DMS153 treated with DMSO at 0.1 percent for 48 hours (cell line): ENCODE measurements at regions not wholly inside any gene's neighbourhood (a gene's known extent, or its start where the extent isn't known, plus 50 kb on each side); places are given as distances from the start of the nearest gene placed in this dataset.

Experiments
- DNase-seq: peaks from one replicate; lab custom pipeline; 2025; ENCODE audit not compliant: unreplicated experiment; lab: John Stamatoyannopoulos, UW

- no peak for DNase-seq
These were observed 142.2 kb upstream of the HABP2 start for GRCh38 chr10:113410618-113411017.

DNA sequence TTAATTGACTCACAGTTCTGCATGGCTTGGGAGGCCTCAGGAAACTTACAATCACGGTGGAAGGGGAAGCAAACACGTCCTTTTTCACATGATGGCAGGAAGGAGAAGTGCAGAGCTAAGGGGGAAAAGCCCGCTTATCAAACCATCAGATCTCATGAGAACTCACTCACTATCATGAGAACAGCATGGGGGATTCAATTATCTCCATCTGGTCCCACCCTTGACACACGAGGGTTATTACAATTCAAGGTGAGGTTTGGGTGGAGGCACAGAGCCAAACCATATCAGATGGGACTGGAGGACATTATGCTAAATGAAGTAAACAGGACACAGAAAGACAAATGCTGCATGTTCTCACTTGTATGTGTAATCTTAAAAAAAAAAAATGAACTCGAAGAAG, 141.4 kb upstream of the HABP2 start:
- no peak for DNase-seq

GRCh38 chr10:113412161-113412560, 140.7 kb upstream of the HABP2 start:
- no peak for DNase-seq

DNA sequence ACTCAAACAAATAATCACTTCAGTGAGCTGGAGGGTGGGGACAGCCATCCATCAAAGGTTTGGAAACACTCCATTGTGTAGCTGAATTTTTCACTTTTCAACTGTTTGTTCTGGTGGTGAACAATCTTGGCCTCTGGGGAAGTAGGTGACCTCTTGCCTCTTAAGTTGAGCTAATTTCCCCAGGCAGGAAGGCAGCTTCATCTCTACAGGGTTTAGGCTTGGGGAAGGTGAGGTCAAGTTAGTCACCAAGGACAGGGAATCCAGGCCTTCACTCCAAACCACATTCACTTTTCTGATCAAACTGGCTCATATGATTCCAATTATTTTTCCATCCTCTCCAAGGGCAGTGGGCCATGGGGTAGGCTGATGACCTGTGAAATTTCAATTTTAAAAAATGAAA, 138.3 kb upstream of the HABP2 start:
- no peak for DNase-seq

DNA sequence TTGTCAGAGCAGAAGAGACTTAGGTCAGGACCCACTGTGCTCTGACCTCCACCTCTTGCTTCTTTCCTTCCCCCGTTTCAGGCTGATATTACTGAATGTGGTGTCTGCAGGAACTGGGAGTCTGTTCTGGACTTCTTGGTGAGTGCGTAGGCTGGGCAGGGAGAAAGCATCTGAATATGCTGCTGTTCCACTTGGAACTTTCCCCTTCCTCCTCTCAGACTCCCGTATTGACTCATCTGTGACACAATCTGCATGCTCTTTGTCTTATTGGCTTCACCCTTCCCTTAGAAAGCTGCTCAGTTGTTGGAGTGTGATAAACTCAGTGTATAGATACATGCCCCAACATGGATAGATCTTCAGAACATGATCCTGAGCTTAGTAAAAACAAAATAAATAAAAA, 137.6 kb upstream of the HABP2 start:
- no peak for DNase-seq

GRCh38 chr10:113420057-113420732, 132.7 kb upstream of the HABP2 start:
- no peak for DNase-seq

DNA sequence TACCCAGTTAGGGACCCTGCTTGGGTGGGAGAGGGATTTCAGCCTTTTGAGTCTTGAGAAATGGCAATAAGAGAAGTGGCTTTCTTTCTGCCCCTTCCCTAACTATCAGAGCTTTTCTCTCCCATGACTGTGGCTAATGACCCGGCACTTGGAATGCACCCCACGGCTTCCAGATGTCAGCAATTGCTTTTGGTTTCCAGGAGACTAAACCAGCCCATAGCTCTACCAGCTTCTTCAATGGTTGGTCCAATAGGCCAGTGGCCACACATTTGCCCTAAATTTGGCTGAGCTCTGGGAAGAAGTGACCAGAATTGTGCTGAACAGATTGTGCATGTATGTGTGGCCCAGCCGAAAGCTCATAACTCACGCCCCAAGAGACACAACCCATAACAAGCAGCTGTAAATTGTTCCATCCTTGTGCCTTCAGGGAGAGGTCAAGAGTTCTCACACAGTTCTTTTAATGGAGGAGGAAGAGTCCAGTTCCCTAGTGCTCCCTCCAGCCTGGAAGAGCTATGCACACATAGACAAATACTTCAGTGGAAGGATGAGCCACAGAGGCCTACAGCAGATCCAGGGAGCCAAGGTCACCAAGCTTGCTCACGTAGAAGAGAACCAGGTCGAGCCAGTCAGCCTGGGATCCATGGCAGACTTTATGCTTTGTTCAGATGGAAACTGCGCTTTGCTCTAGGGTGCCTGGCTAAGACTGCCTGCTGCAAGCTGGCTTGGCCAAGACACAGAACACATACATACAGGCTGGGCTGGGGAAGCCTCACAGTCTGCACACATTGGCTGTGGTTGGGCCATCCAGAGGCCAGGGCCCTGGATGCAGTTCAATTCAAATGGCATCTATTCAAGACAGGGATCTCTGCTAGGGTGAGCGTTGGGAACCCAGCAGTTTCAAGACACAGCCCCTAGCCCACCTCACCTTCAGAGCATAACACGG, 131.8 kb upstream of the HABP2 start:
- DNase-seq: no peak

GRCh38 chr10:113422371-113422770, 130.5 kb upstream of the HABP2 start:
- no peak for DNase-seq

- DNase-seq: no peak
These were observed 128.7 kb upstream of the HABP2 start for GRCh38 chr10:113423981-113424721.

GRCh38 chr10:113425008-113425407, 127.8 kb upstream of the HABP2 start:
- DNase-seq: no peak

GRCh38 chr10:113425541-113425951, 127.3 kb upstream of the HABP2 start:
- DNase-seq: peak; percentile 26

DNA sequence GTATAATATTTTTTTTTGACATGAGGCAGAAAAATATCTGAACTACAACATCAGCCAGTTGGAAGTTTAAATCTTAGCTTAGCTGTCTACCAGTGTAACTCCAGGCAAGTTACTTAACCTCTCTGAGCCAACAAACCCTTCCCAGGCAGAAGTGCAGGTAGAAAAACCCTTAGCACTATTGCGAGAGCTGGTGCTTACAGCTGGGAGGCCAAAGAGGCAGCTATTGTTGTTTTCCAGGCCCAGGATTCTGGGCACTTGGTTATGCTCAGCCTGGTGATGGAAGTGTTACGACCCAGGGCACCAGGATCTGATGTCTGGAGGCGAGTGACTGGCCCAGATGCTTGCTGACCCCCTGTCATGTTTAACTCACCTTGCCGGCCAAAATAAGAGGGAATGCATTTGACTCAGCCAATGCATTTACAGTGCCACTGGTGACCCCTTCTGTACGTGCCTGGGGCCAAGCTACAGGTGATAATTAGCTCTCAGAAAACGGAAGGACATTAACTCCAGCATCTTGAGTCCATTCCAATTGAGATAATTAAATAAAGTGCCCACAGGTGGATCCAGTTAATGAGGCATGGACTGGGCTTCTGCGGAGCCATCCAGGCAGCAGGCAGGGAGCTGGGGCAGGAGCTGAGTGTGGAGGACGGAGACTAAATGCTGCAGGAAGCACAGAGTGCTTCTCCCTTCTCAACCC, 126.5 kb upstream of the HABP2 start:
- no peak for DNase-seq

GRCh38 chr10:113427236-113427735, 125.6 kb upstream of the HABP2 start:
- DNase-seq: no peak

GRCh38 chr10:113427811-113428558, 124.9 kb upstream of the HABP2 start:
- no peak for DNase-seq

- DNase-seq: no peak
These were observed 122.0 kb upstream of the HABP2 start for GRCh38 chr10:113430634-113431397.

DNA sequence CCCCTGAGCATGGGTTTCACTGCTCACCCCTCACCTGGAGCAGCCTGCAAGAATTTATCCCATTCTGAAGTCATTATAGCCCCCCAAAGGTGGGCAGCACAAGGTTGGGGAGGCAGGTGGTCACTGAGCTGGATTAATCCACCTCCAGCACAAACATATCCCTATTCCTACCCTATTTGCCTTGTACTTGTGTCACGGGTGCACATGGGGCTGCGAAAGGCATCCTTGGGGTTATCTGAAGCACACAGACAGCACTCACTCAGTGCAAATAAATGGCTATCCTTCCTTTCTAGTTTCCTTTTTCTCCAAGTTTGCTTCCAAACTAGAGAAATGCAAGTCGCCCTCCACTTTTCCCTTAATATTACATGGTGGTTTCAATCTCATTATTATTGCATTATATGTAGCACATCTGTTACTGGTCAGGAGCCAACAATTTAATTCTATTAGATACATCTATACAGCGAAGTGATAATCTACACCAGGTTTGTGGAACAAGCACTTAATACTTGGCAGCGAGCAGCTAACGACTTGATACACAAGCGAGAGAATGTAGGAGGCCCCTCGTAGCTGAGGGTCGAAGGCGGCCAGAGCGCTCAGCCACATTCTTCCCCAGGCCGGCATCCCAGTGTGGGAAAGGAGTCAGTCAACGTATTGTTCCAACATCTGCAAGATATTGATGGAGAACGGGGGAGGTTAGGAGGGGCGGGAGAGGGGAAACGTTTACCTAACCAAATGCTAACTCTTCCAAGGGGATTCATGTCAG, 121.3 kb upstream of the HABP2 start:
- no peak for DNase-seq

- DNase-seq: no peak
These were observed 119.1 kb upstream of the HABP2 start for GRCh38 chr10:113433711-113434110.

DNA sequence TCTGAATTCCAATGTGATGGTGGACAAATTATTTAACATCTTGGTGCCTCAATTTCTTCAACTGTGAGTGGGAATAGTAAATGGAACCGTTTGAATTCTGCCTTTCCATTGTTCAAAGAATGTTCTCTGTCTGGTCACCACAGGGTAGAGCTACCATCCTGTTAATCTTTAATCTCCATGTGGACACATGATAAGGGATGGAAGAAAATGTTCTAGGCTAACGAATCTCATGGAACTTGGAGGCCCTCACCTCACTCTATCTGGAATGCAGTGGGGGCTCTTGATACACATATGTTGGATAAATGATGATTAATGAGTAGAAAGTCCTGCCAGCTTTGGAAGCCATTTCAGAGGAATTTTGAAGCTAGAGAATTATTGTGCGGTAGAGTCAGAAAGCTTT, 118.5 kb upstream of the HABP2 start:
- DNase-seq: no peak

DNA sequence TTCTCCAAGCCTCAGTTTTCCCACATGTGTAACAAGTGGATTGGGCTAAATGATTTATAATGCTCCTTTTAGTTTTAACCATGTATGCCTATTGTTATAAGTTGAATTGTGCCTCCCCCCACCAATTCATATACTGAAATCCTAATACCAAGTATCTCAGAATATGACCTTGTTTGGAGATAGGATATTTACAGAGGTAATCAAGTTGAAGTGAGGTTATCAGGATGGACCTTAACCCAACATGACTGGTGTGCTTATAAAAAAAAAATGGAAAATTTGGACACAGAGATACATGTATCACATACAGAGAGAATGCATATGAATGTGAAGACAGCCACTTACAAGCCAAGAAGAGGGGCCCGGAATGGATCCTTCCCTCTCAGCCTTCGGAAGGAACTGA, 117.9 kb upstream of the HABP2 start:
- no peak for DNase-seq
